Testis (tissue), 2 donors: ENCODE measurements at regions not wholly inside any gene's neighbourhood (a gene's known extent, or its start where the extent isn't known, plus 50 kb on each side); places are given as distances from the start of the nearest gene placed in this dataset.

Experiments
- CTCF ChIP-seq, 3 experiments: fragments of 450-650 bp in 2 of 3; fragments of 200-600 bp in 1 of 3; sonication (generic) in 1 of 3; IDR thresholded peaks; one replicate each; pipeline ENCODE4 v1.5.1; 2016 to 2019; ENCODE audit warnings: antibody characterized with exemption in 3 of 3, mild to moderate bottlenecking in 2 of 3, moderate library complexity in 1 of 3
- POLR2A ChIP-seq: fragments of 450-650 bp; IDR thresholded peaks from one replicate; pipeline ENCODE4 v1.6.1; 2017; ENCODE audit warnings: antibody characterized with exemption, mild to moderate bottlenecking, moderate library complexity

DNA sequence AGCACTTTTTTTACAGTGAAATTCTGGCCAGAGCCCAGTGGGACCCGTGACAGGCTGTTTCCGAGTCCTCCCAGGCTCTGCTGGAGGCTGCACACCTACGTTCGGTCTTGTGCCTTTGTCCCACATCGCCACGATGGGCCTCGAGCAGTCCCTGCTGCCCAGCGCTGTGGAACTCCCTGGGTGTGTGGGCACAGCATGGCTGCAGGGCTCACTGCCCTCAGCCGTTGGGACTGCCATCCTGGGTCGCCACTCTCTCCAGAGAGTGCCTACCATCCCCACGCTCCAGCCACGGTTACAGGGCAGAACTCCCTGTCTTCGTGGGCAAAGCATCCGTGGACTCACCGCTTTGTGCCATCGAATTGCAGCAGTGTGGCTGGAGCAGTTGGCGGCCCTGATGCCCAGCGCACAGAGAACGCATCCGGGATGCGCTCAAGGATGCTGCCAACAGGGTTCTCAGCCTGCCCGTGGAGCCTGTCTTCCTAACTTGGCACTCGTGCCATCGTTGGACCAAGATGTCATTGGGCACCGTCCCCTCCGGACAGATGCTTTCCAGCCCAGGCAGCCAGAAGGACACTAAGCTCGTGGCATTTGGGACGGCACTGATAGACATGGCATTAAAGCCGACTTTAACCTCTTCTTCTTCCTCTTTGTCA lies 85.0 kb upstream of the ARHGEF7 start:
- TF ChIP-seq POLR2A (no peak), CTCF (IDR thresholded peaks at IDR 0.05) (no peak)
